GM18526 (cell line): ENCODE measurements at regions not wholly inside any gene's neighbourhood (a gene's known extent, or its start where the extent isn't known, plus 50 kb on each side); places are given as distances from the start of the nearest gene placed in this dataset.

ENCODE experiments used
- POLR2A ChIP-seq: IDR thresholded peaks from 3 replicates; pipeline ENCODE4 v1.6.1; 2011; ENCODE audit not compliant: insufficient read length; ENCODE audit errors: extremely low read depth

- TF ChIP-seq POLR2A: no peak
These were observed 79.6 kb downstream of the PITPNM2 start for GRCh38 chr12:123071099-123071800.

- no peak for TF ChIP-seq POLR2A
These were observed 80.4 kb downstream of the PITPNM2 start for GRCh38 chr12:123070267-123071081.

GRCh38 chr12:123069436-123070266 lies 81.2 kb downstream of the PITPNM2 start:
- no peak for TF ChIP-seq POLR2A

GRCh38 chr12:123067654-123068053 lies 83.2 kb downstream of the PITPNM2 start:
- no peak for TF ChIP-seq POLR2A

GRCh38 chr12:123066384-123066710 lies 84.5 kb downstream of the PITPNM2 start:
- no peak for TF ChIP-seq POLR2A

- no peak for TF ChIP-seq POLR2A
These were observed 85.1 kb downstream of the PITPNM2 start for GRCh38 chr12:123065676-123066383.

GRCh38 chr12:123064885-123065619 lies 84.6 kb downstream of the ARL6IP4 start:
- TF ChIP-seq POLR2A: no peak

- no peak for TF ChIP-seq POLR2A
These were observed 83.9 kb downstream of the ARL6IP4 start for GRCh38 chr12:123064366-123064765.

GRCh38 chr12:123063535-123063934 lies 83.1 kb downstream of the ARL6IP4 start:
- TF ChIP-seq POLR2A: no peak

- TF ChIP-seq POLR2A: no peak
These were observed 82.4 kb downstream of the ARL6IP4 start for GRCh38 chr12:123062681-123063486.

GRCh38 chr12:123061441-123062205 lies 81.1 kb downstream of the ARL6IP4 start:
- no peak for TF ChIP-seq POLR2A

GRCh38 chr12:123059500-123059899 lies 79.0 kb downstream of the ARL6IP4 start:
- no peak for TF ChIP-seq POLR2A

GRCh38 chr12:123058980-123059379 lies 78.5 kb downstream of the ARL6IP4 start:
- no peak for TF ChIP-seq POLR2A
